A673 (cell line): ENCODE measurements at regions not wholly inside any gene's neighbourhood (a gene's known extent, or its start where the extent isn't known, plus 50 kb on each side); places are given as distances from the start of the nearest gene placed in this dataset.

Experiments
- EZH2 ChIP-seq: fragments of 200-600 bp; sonication (generic); IDR thresholded peaks from 2 replicates; pipeline ENCODE4 v1.6.1; 2017; ENCODE audit warnings: borderline replicate concordance, low read depth, mild to moderate bottlenecking, mixed read lengths, antibody characterized with exemption, low read length; ENCODE audit not compliant: poor library complexity, severe bottlenecking
- TF ChIP-seq, protein P1 (sequence below): fragments of 300-800, 200-600 bp; sonication (generic); conservative IDR thresholded peaks from 2 replicates; pipeline ENCODE4 v1.5.1; 2017; ENCODE audit warnings: low read depth, mild to moderate bottlenecking, antibody characterized with exemption, low read length, moderate library complexity, mixed read lengths

GRCh38 chr2:242053921-242054320 is 184.4 kb downstream of the RTP5 start:
- TF ChIP-seq, protein P1, sequence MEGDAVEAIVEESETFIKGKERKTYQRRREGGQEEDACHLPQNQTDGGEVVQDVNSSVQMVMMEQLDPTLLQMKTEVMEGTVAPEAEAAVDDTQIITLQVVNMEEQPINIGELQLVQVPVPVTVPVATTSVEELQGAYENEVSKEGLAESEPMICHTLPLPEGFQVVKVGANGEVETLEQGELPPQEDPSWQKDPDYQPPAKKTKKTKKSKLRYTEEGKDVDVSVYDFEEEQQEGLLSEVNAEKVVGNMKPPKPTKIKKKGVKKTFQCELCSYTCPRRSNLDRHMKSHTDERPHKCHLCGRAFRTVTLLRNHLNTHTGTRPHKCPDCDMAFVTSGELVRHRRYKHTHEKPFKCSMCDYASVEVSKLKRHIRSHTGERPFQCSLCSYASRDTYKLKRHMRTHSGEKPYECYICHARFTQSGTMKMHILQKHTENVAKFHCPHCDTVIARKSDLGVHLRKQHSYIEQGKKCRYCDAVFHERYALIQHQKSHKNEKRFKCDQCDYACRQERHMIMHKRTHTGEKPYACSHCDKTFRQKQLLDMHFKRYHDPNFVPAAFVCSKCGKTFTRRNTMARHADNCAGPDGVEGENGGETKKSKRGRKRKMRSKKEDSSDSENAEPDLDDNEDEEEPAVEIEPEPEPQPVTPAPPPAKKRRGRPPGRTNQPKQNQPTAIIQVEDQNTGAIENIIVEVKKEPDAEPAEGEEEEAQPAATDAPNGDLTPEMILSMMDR: no peak
- no peak for TF ChIP-seq EZH2
